ENCODE measurements at regions not wholly inside any gene's neighbourhood (a gene's known extent, or its start where the extent isn't known, plus 50 kb on each side); places are given as distances from the start of the nearest gene placed in this dataset.

GRCh38 chr19:29432677-29433076 is 93.1 kb upstream of the VSTM2B start:
- TF ChIP-seq CTCF (IDR thresholded peaks at IDR 0.05; ENCODE audit: low read depth, low read length), result no peak
- no peak for DNase-seq

GRCh38 chr19:29436591-29437103 is 89.1 kb upstream of the VSTM2B start:
- TF ChIP-seq CTCF (IDR thresholded peaks at IDR 0.05; ENCODE audit: low read depth, low read length), result no peak
- no peaks in the 10 kb centered on the region for H3K9me3 ChIP-seq
- no peak overlapping the region for H3K4me3 ChIP-seq (ENCODE audit: low read depth, low read length)
- no peak for DNase-seq
- no peaks in the 10 kb centered on the region for H3K36me3 ChIP-seq
- no peaks in the 10 kb centered on the region for H3K27me3 ChIP-seq
- no peaks in the 10 kb centered on the region for H3K4me1 ChIP-seq

More at GRCh38 chr19:29432677-29433076, 93.1 kb upstream of the VSTM2B start:
- H3K27me3 ChIP-seq, result no peaks in the 10 kb centered on the region
- no peaks in the 10 kb centered on the region for H3K4me1 ChIP-seq
- H3K9me3 ChIP-seq, result no peaks in the 10 kb centered on the region
- no peaks in the 10 kb centered on the region for H3K36me3 ChIP-seq
- no peak overlapping the region for H3K4me3 ChIP-seq (ENCODE audit: low read depth, low read length)

DNA sequence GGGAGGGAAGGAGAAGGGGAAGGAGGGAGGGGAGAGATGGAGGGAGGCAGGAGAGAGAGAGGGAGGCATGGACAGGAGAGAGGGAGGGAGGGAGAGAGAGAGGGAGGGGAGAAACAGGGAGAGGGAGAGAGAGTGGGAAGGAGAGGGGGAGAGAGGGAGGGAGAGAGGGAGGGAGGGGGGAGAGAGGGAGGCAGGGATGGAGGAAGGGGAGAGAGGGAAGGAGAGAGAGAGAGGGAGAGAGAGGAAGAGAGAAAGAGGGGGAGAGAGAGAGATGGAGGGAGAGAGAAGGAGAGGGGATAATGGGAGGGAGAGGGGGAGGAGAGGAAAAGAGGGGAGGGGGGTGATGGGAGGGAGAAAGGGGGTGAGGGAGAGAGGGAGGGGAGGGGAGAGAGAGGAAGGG is 86.8 kb upstream of the VSTM2B start:
- Histone ChIP-seq H3K4me1 (no peaks in the 10 kb centered on the region), H3K9me3 (no peaks in the 10 kb centered on the region), H3K27me3 (no peaks in the 10 kb centered on the region), H3K36me3 (no peaks in the 10 kb centered on the region), H3K4me3 (ENCODE audit: low read depth, low read length) (no peak overlapping the region)
- no peak for TF ChIP-seq CTCF (IDR thresholded peaks at IDR 0.05; ENCODE audit: low read depth, low read length)
- no peak for DNase-seq

DNA sequence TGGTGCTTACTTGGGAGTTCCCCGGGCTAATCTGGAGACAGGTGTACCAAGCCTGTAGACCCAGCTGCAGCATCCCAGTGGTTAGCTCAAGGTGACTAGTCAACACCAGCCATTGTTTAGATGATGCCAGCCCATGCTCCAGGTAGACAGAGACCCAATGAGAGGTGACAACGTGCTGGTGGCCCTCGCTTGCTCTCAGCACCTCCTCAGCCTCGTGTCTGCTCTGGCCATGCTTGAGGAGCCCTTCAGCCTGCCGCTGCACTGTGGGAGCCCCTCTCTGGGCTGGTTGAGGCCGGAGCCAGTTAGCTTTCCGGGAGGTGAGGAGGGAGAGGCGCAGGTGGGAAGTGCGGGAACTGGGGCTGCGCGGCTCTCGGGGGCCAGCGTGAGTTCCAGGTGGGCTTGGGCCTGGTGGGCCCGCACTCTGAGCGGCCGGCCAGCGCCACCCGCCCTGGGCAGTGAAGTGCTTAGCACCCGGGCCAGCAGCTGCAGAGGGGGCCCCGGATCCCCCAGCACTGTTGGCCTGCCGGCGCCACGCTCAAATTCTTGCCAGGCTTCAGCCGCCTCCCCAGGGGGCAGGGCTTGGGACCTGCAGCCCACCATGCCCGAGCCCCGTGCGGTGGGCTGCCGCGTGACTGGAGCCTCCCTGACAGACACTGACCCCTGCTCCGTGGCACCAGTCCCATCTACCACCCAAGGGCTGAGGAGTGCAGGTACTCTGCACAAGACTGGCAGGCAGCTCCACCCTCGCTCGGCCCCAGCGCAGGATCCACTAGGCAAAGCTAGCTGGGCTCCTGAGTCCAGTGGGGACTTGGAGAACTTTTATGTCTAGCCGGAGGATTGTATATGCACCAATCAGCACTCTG is 85.9 kb upstream of the VSTM2B start:
- no peak for TF ChIP-seq CTCF (IDR thresholded peaks at IDR 0.05; ENCODE audit: low read depth, low read length)
- Histone ChIP-seq H3K4me3 (ENCODE audit: low read depth, low read length) (no peak overlapping the region), H3K9me3 (no peaks in the 10 kb centered on the region), H3K36me3 (no peaks in the 10 kb centered on the region), H3K4me1 (no peaks in the 10 kb centered on the region), H3K27me3 (no peaks in the 10 kb centered on the region)
- DNase-seq, result no peak

GRCh38 chr19:29442094-29442493 is 83.7 kb upstream of the VSTM2B start:
- Histone ChIP-seq H3K4me1 (no peaks in the 10 kb centered on the region), H3K27me3 (no peaks in the 10 kb centered on the region), H3K36me3 (no peaks in the 10 kb centered on the region), H3K9me3 (no peaks in the 10 kb centered on the region), H3K4me3 (ENCODE audit: low read depth, low read length) (no peak overlapping the region)
- TF ChIP-seq CTCF (IDR thresholded peaks at IDR 0.05; ENCODE audit: low read depth, low read length), result no peak
- no peak for DNase-seq

GRCh38 chr19:29442910-29443309 is 82.9 kb upstream of the VSTM2B start:
- H3K4me3 ChIP-seq (ENCODE audit: low read depth, low read length), result no peak overlapping the region
- TF ChIP-seq CTCF (IDR thresholded peaks at IDR 0.05; ENCODE audit: low read depth, low read length), result no peak
- no peaks in the 10 kb centered on the region for H3K4me1 ChIP-seq
- no peaks in the 10 kb centered on the region for H3K36me3 ChIP-seq
- H3K27me3 ChIP-seq, result no peaks in the 10 kb centered on the region
- DNase-seq, result no peak
- H3K9me3 ChIP-seq, result no peaks in the 10 kb centered on the region
